ENCODE measurements at regions not wholly inside any gene's neighbourhood (a gene's known extent, or its start where the extent isn't known, plus 50 kb on each side); places are given as distances from the start of the nearest gene placed in this dataset.

GRCh38 chr3:150275941-150276340 is 132.2 kb upstream of the TSC22D2 start:
- no peak overlapping the region for H3K27ac ChIP-seq (ENCODE audit: insufficient read depth, low read length)
- no peak overlapping the region for H3K4me3 ChIP-seq (replicated peaks in 1 of 4; ENCODE audit: control extremely low read depth in 1 of 4, insufficient read depth in 1 of 4, low read depth in 3 of 4, low read length in 4 of 4)
- H3K9ac ChIP-seq (ENCODE audit: insufficient read depth, low read length): no peak overlapping the region
- TF ChIP-seq EZH2 (IDR thresholded peaks at IDR 0.05; ENCODE audit: low read length, missing control alignments): no peak
- no peak for TF ChIP-seq CTCF (conservative IDR thresholded peaks at IDR 0.05 in 1 of 2, IDR thresholded peaks at IDR 0.05 in 1 of 2; ENCODE audit: low read depth in 1 of 2, low read length in 2 of 2)
- no peaks in the 10 kb centered on the region for H3K79me2 ChIP-seq (ENCODE audit: control insufficient read depth, insufficient read depth, low read length)
- no peak overlapping the region for H3K4me2 ChIP-seq (ENCODE audit: extremely low read depth, insufficient read depth, low read length)
- peaks cover 2% of the 10 kb centered on the region for H3K4me1 ChIP-seq (ENCODE audit: control insufficient read depth, extremely low read depth, insufficient read depth, low read length)
- no peaks in the 10 kb centered on the region for H3K36me3 ChIP-seq (ENCODE audit: control insufficient read depth, insufficient read depth, low read length)
- H4K20me1 ChIP-seq (ENCODE audit: control insufficient read depth, extremely low read depth, insufficient read depth, low read length): no peaks in the 10 kb centered on the region
- H3K9me3 ChIP-seq (ENCODE audit: control insufficient read depth, insufficient read depth, low read depth, low read length): no peaks in the 10 kb centered on the region
- no peaks in the 10 kb centered on the region for H3K27me3 ChIP-seq (ENCODE audit: control insufficient read depth, insufficient read depth, low read length)
- peak; percentile 30 to 45 for DNase-seq (ENCODE audit: low read depth in 2 of 2)
- no peak overlapping the region for H2AFZ ChIP-seq (ENCODE audit: low read length)

DNA sequence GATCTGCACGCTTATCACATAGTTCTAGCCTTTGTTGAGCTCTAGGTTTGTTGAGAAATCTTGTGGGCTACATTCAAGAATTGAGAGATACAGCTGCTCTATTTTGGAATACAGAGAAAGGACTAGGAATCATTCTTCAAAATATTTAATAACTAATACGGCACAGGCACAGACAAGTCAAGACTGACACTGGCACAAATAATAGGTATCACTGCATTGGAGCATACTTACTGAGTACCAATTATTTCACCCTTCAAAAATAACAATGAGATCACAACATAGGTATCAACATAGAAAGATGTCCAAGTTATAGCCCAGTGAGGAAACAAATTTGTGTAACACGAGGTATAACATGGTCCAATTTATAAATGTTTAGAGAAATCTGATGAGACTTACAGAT is 133.7 kb upstream of the TSC22D2 start:
- H3K4me2 ChIP-seq (ENCODE audit: extremely low read depth, insufficient read depth, low read length): no peak overlapping the region
- H3K9ac ChIP-seq (ENCODE audit: insufficient read depth, low read length): no peak overlapping the region
- H3K36me3 ChIP-seq (ENCODE audit: control insufficient read depth, insufficient read depth, low read length): no peaks in the 10 kb centered on the region
- TF ChIP-seq EZH2 (IDR thresholded peaks at IDR 0.05; ENCODE audit: low read length, missing control alignments) (no peak), CTCF (conservative IDR thresholded peaks at IDR 0.05 in 1 of 2, IDR thresholded peaks at IDR 0.05 in 1 of 2; ENCODE audit: low read depth in 1 of 2, low read length in 2 of 2) (no peak)
- no peaks in the 10 kb centered on the region for H4K20me1 ChIP-seq (ENCODE audit: control insufficient read depth, extremely low read depth, insufficient read depth, low read length)
- peaks cover 2% of the 10 kb centered on the region for H3K4me1 ChIP-seq (ENCODE audit: control insufficient read depth, extremely low read depth, insufficient read depth, low read length)
- H3K27me3 ChIP-seq (ENCODE audit: control insufficient read depth, insufficient read depth, low read length): no peaks in the 10 kb centered on the region
- no peak overlapping the region for H3K27ac ChIP-seq (ENCODE audit: insufficient read depth, low read length)
- no peak overlapping the region for H2AFZ ChIP-seq (ENCODE audit: low read length)
- no peaks in the 10 kb centered on the region for H3K79me2 ChIP-seq (ENCODE audit: control insufficient read depth, insufficient read depth, low read length)
- DNase-seq (ENCODE audit: low read depth in 2 of 2): no peak
- no peaks in the 10 kb centered on the region for H3K9me3 ChIP-seq (ENCODE audit: control insufficient read depth, insufficient read depth, low read depth, low read length)
- H3K4me3 ChIP-seq (replicated peaks in 1 of 4; ENCODE audit: control extremely low read depth in 1 of 4, insufficient read depth in 1 of 4, low read depth in 3 of 4, low read length in 4 of 4): no peak overlapping the region

DNA sequence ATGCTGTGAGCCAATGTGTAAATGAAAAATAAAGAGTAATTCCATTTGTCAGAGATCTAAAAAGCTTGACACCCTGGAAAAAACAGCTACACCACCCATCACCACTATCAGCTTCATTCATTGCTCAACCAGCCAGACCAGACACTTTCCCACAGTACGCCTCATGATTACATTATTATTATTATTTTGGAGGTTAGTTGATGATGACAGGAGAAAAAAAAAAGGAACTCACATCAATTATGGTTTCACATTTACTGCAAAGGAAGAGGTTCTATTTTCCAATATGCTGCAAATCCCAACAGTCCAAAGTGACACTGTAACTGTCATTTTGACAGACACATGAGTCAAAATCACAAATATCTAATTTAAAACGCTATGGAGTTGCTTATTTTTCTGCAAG is 134.7 kb upstream of the TSC22D2 start:
- TF ChIP-seq EZH2 (IDR thresholded peaks at IDR 0.05; ENCODE audit: low read length, missing control alignments) (no peak), CTCF (conservative IDR thresholded peaks at IDR 0.05 in 1 of 2, IDR thresholded peaks at IDR 0.05 in 1 of 2; ENCODE audit: low read depth in 1 of 2, low read length in 2 of 2) (no peak)
- no peak for DNase-seq (ENCODE audit: low read depth in 2 of 2)
- no peaks in the 10 kb centered on the region for H3K27me3 ChIP-seq (ENCODE audit: control insufficient read depth, insufficient read depth, low read length)
- H3K4me1 ChIP-seq (ENCODE audit: control insufficient read depth, extremely low read depth, insufficient read depth, low read length): peaks cover 5% of the 10 kb centered on the region
- no peaks in the 10 kb centered on the region for H3K79me2 ChIP-seq (ENCODE audit: control insufficient read depth, insufficient read depth, low read length)
- H3K9ac ChIP-seq (ENCODE audit: insufficient read depth, low read length): no peak overlapping the region
- H3K27ac ChIP-seq (ENCODE audit: insufficient read depth, low read length): no peak overlapping the region
- H3K9me3 ChIP-seq (ENCODE audit: control insufficient read depth, insufficient read depth, low read depth, low read length): no peaks in the 10 kb centered on the region
- H3K4me2 ChIP-seq (ENCODE audit: extremely low read depth, insufficient read depth, low read length): no peak overlapping the region
- no peaks in the 10 kb centered on the region for H3K36me3 ChIP-seq (ENCODE audit: control insufficient read depth, insufficient read depth, low read length)
- no peak overlapping the region for H3K4me3 ChIP-seq (replicated peaks in 1 of 4; ENCODE audit: control extremely low read depth in 1 of 4, insufficient read depth in 1 of 4, low read depth in 3 of 4, low read length in 4 of 4)
- no peaks in the 10 kb centered on the region for H4K20me1 ChIP-seq (ENCODE audit: control insufficient read depth, extremely low read depth, insufficient read depth, low read length)
- no peak overlapping the region for H2AFZ ChIP-seq (ENCODE audit: low read length)

Measured in fibroblast of lung (primary cell).